ENCODE measurements at regions not wholly inside any gene's neighbourhood (a gene's known extent, or its start where the extent isn't known, plus 50 kb on each side); places are given as distances from the start of the nearest gene placed in this dataset.

DNA sequence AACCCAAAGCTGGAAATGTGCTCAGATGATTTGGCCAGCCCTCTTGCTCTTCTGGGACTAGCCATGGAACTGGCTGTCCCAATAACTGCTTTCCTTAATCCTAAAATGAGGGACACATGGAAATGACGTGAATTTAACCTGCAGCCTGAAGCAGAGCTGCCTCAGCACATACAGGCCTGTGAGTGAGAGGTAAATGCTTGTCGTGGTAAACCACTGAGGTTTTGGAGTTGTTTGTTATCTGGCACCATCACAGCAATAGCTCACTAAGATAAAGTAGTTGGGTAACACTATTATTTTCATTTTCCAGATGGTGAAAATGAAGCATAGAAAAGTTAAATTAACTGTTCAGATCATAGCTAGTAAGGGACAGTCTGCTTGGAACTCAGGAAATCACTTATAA, 333.4 kb upstream of the CHD6 start:
- DNase-seq (ENCODE audit: low spot score) = no peak

DNA sequence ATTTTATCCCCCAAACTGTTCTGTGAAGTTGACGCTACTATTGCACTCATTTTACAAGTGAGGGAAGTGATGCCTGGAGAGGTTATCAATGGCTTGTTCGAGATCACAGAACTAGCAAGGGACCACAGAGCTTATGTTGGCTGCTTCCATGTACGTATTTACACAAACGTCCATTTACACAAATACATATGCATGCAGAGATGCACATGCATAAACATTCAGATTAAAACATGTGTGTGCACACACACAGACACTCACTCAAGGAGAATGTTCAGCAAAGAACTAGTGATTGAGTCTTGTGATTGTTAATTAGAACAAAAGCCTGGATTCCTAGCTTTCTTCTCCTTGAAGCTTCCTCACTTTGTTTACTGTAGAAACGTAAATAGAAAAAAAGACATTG, 321.5 kb upstream of the CHD6 start:
- DNase-seq (ENCODE audit: low spot score) = no peak

DNA sequence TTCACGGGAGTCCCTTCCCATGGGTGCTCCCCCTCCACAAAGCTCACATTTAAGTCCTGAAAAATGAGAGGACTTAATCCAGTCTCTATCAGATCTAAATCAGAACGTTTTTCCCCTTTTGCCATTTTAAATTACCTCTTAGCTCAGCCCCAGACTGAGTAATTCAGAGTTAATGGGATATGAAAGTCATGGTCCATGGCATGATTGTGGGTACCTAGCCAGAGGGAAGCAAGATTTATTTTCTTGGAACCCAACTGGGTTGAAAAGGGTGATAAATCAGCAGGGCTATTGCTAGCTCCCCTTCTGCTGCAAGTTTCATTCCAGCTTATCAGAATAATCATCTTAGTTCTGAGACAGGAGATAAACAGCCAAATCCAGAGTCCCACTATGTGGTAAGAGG, 320.2 kb upstream of the CHD6 start:
- DNase-seq (ENCODE audit: low spot score) = no peak

DNA sequence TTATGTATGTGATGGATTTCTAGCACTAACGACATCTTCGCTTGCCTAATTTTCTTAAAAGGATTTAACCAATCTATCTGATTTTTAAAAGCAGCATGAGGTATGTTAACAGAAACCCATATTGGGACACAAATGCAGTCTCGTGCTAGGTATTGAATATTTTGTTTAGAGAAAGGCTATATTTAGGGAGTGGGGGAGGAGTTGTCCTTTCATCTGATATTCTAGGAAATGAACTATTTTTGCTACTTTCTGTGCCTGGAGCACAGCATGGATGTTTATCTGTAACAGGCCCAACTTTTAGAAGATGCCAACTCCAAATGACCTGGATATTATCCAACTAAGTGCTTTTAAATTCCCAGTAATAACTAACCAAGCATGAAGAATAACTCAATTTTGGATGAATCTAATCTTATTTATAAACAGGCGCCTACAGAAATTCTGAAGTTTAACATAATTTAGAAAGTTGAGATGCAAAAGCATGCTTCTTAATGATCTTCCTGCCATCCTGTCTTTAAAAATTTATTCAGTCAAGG, 317.1 kb upstream of the CHD6 start:
- DNase-seq (ENCODE audit: low spot score) = no peak

GRCh38 chr20:41932431-41932830, 314.3 kb upstream of the CHD6 start:
- no peak for DNase-seq (ENCODE audit: low spot score)

GRCh38 chr20:41927655-41928054, 309.5 kb upstream of the CHD6 start:
- DNase-seq (ENCODE audit: low spot score) = no peak

GRCh38 chr20:41927189-41927588, 309.0 kb upstream of the CHD6 start:
- DNase-seq (ENCODE audit: low spot score) = no peak

DNA sequence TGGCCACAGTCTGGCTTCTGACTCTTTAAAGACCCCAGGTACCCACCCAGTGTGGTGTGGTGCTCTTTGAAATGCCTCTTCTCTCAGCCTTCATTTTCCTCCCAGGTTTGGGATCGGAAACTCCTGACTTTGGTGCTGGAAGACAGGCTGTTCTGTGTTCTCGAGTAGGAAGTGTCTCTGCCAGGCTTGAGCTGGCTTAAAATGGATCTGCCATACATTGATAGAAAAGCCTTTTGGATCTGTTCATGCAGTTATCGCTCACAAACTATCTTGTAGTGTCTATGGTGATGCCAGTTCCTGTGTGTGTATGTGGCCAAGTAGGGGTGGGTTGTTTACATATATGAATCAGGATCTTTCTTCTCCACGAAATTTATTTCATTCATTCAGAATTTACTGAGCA, 307.3 kb upstream of the CHD6 start:
- DNase-seq (ENCODE audit: low spot score) = no peak

DNA sequence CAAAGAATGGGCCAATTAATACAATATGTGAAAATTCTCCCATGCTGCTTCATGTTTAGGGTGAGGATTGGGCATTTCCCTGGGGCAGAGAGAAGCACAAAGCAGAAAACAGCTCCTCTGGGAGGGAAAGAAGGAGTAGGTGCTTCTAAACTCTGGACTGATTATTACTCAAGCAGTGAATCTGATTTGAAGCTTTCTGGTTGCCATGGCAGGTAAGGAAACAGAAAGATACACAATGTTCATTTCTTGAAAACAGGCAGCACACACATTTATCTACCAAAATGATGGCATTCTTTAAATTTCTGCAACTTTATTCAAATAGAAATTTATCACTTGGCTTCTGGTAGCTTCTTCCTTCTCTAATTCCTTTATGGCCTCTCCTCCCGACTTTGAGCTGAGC, 305.4 kb upstream of the CHD6 start:
- DNase-seq (ENCODE audit: low spot score) = no peak

DNA sequence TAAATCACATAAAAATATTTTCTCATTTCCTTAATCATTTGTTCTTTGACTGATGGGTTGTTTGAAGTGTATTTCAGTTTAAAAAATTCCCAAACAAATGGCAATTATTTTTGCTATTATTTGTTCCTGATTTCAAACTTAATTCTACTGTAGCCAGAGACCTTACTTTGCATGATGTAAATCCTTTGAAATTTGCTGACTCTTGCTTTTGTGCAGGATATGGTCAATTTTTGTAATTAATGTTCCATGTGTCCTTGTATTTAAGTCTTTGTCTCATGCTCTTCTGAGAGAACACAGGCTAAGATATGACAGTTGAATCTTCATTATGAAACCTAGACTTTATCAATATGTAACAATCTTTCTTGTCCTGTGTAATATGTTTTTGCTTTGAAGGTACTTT, 295.0 kb upstream of the CHD6 start:
- no peak for DNase-seq (ENCODE audit: low spot score)

GRCh38 chr20:41910558-41910957, 292.4 kb upstream of the CHD6 start:
- DNase-seq (ENCODE audit: low spot score) = no peak

DNA sequence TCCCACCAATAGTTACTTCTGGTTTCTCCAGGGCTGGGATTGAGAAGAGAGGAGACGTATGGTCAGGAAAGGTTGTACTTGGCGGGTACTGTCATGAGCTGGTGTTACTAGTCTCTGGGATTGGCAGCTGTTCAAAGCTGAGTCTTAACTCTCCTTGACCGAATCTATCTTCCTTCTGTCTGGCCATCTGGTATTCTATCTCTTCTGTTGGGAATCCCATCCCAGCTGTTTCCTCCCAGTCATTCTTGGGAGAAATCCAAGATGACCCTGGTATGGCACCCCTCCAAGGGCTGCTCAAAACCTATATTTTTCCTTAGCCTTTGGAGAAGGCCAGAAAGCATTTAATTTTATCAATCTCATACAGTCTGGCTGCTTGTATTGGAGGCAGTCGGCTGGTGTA, 287.0 kb upstream of the CHD6 start:
- DNase-seq (ENCODE audit: low spot score) = no peak

GRCh38 chr20:41903586-41903985, 285.4 kb upstream of the CHD6 start:
- DNase-seq (ENCODE audit: low spot score) = no peak

DNA sequence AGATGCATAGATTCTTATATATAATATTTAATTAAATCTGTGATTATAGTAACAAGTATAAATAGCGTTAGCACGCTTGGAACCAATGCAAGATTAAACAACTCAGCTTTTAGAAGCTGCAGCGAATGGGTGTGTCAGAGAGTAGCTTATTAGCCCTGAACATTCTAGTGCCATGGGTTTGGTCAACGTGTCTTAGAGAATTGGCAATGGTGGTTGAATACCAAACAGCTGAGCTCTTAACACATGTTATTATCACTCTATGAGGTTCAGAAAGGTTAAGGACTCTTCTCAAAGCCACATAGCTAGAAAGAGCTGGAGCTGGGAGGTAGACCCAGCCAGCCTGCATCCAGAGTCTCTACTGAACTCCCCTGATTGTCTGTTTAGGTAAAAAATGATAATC, 284.2 kb upstream of the CHD6 start:
- DNase-seq (ENCODE audit: low spot score) = no peak

DNA sequence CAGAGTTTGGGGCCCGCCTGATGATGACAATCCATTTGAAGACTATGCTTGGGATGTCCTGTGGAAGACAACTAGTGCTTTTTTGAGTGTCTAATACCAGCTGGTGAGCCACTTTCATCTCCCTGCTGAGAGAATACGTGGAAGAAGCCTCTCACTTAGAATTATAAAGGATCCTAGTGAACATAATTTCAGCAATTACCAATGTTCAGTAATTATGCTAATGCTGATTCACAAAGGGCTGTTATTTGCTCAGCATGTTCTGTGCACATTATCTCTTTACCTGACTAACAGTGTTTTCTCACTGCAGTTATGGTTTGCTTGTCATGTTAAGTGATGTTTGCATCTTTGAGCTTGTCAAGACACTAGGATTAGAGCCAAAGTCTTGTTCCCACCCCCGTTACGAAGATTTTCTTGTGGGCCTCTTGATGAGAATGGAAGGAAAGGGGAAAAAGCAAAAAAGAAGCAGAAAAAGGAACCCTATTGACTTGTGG, 282.1 kb upstream of the CHD6 start:
- DNase-seq (ENCODE audit: low spot score) = no peak

DNA sequence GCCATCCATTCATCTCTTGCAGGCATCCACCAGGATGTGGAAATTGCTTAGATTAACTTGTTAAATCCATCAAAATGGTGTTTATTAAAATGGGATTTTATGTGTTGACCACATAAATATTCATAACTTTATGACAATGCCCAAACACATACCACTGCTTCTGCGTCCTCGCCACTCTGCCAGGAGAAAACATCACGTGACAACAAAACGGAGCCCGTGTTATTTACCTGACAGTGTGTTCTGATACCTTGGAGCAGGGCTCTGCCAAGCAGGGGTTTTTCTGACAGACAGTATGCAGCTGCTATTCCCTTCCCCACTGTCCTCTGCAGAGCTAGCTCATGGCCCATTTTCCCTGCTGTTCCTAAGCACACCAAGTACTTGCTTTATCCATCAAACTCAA, 279.5 kb upstream of the CHD6 start:
- DNase-seq (ENCODE audit: low spot score) = no peak

- DNase-seq (ENCODE audit: low spot score) = no peak
Measured at GRCh38 chr20:41895241-41896032, 277.3 kb upstream of the CHD6 start.

- no peak for DNase-seq (ENCODE audit: low spot score)
Measured at GRCh38 chr20:41894255-41894963, 276.2 kb upstream of the CHD6 start.

DNA sequence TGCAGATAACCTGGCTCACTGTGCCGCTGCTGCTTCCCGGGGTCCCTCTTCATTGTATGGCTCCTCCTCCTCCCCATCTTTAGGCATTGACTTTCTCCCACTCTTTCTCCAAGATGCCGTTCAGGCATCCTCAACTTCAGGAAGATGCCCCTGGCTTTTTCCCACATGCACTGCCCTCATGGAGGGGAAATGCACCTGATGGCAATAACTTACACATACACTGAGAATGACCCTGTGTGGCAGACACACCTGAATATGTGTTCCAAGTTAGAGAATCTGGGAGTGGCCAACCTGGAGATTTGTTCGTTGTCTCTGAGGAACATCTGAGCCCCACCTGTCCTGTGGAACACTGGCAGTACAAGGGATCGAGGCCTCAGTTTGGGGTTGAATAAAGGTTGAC, 273.9 kb upstream of the CHD6 start:
- no peak for DNase-seq (ENCODE audit: low spot score)

DNA sequence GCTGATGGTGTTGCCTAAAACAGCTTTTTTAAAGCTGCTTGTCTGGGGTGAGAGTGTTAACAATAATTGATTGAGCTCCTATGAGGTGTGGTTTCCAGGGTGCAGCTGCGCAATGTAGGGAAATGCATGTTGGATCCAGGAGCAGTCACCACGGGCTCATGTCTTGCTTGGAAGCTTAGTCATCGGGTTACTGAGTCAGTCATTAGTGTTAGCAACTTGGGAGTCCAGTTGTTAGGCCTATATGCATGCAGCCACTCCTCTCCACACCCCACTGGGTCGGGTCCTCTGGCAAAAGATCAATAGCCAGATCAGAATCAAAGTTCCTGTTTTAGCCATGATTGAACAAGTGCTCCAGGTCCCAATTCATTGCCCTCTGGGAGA, 271.7 kb upstream of the CHD6 start:
- DNase-seq (ENCODE audit: low spot score) = no peak

DNA sequence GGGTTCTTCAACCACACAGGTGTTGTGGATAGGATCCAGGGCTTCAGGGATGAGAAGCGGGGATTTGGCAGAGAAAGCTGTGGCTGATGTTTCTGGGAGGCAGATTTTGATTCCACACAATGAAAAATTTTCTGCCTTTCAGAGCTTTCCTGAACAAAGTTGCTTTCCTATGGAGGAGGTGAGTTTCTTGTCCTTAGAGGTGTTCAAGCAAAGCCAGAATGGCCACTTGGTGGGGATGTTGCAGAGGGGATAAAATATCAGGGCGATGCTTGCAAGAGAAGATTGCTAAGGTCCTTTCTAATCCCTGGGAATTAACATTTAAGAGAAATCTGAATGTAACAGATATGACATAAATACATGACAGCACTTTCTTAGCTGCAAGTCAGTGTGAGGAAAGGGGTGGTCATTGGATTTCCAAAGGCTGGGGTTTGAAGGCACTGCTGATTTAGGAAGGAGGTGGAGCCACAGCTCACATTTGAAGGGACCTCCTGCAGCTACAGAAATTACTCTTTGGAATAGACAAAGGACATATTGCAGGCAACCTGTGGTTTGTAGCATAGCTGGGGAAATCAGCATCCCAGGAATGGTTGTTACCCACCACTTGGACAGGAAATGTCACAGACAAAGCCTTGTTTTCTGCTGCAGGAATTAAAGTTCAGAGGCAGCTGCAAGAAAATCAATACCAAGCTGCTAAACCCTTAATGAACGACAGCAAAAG, 271.1 kb upstream of the CHD6 start:
- DNase-seq (ENCODE audit: low spot score) = no peak

GRCh38 chr20:41888434-41888833, 270.3 kb upstream of the CHD6 start:
- no peak for DNase-seq (ENCODE audit: low spot score)

- no peak for DNase-seq (ENCODE audit: low spot score)
Measured at GRCh38 chr20:41887500-41887899, 269.3 kb upstream of the CHD6 start.

All from globus pallidus (tissue), 1 donor.